CD14-positive monocyte (primary cell): ENCODE measurements at regions not wholly inside any gene's neighbourhood (a gene's known extent, or its start where the extent isn't known, plus 50 kb on each side); places are given as distances from the start of the nearest gene placed in this dataset.

Experiments
- DNase-seq, 3 donors: peaks; one replicate each; pipeline ENCODE4 v3.0.0-alpha.2; 2011 to 2022
- H2AFZ ChIP-seq: 2 replicates; pipeline ENCODE4 v1.6.0; 2012; ENCODE audit warnings: mild to moderate bottlenecking, low read depth, low read length, inconsistent platforms; ENCODE audit not compliant: insufficient read depth, poor library complexity, severe bottlenecking
- H3K27ac ChIP-seq, 2 donors: 1 replicate in 1 of 2; 2 replicates in 1 of 2; pipeline ENCODE4 v1.5.1; 2012 to 2013; ENCODE audit warnings: low read length in 2 of 2, control low read depth in 1 of 2, inconsistent platforms in 1 of 2, low read depth in 1 of 2, mild to moderate bottlenecking in 1 of 2
- H3K27me3 ChIP-seq, 2 donors: one replicate each; pipeline versions ENCODE4 v1.6.0 to v1.6.1; 2011 to 2013; ENCODE audit warnings: low read length in 2 of 2; ENCODE audit not compliant: control insufficient read depth in 2 of 2, insufficient read depth in 2 of 2
- H3K36me3 ChIP-seq, 2 donors: replicated peaks in 1 of 2; 1 replicate in 1 of 2; 2 replicates in 1 of 2; pipeline versions ENCODE4 v1.5.1 to v1.6.1; 2012 to 2013; ENCODE audit warnings: low read length in 2 of 2, control low read depth in 1 of 2, inconsistent platforms in 1 of 2, mild to moderate bottlenecking in 1 of 2; ENCODE audit not compliant: insufficient read depth in 2 of 2, control insufficient read depth in 1 of 2
- H3K4me1 ChIP-seq, 2 donors: 1 replicate in 1 of 2; 2 replicates in 1 of 2; pipeline versions ENCODE4 v1.5.1 to v1.6.1; 2012 to 2013; ENCODE audit warnings: low read length in 2 of 2, control low read depth in 1 of 2, inconsistent platforms in 1 of 2, mild to moderate bottlenecking in 1 of 2, moderate library complexity in 1 of 2; ENCODE audit not compliant: insufficient read depth in 2 of 2, control insufficient read depth in 1 of 2
- H3K4me2 ChIP-seq: replicated peaks from 2 replicates; pipeline ENCODE3; 2012; ENCODE audit warnings: low read length, moderate library complexity, mild to moderate bottlenecking; ENCODE audit not compliant: poor library complexity, severe bottlenecking; ENCODE audit errors: extremely low read depth
- H3K4me3 ChIP-seq, 3 experiments: fragments of 200-600 bp in 1 of 3; sonication (generic) in 1 of 3; replicated peaks in 1 of 3; 1 replicate in 2 of 3; 2 replicates in 1 of 3; pipeline ENCODE4 v1.5.1; 2011 to 2013; ENCODE audit warnings: low read length in 3 of 3, mild to moderate bottlenecking in 3 of 3, control low read depth in 2 of 3, low read depth in 2 of 3, inconsistent platforms in 1 of 3, moderate library complexity in 1 of 3
- H3K79me2 ChIP-seq: 2 replicates; pipeline ENCODE4 v1.6.0; 2012; ENCODE audit warnings: mild to moderate bottlenecking, control low read depth, inconsistent platforms, low read length, moderate library complexity; ENCODE audit not compliant: insufficient read depth
- H3K9ac ChIP-seq: 2 replicates; pipeline ENCODE4 v1.6.0; 2017; ENCODE audit warnings: low read length, mild to moderate bottlenecking; ENCODE audit not compliant: insufficient read depth, poor library complexity, severe bottlenecking
- H3K9me3 ChIP-seq, 2 donors: replicated peaks in 1 of 2; 1 replicate in 1 of 2; 2 replicates in 1 of 2; pipeline versions ENCODE4 v1.5.1 to v1.6.1; 2012 to 2013; ENCODE audit warnings: low read length in 2 of 2, control low read depth in 1 of 2; ENCODE audit not compliant: control insufficient read depth in 1 of 2, insufficient read depth in 1 of 2
- H4K20me1 ChIP-seq: 2 replicates; pipeline ENCODE4 v1.6.0; 2012; ENCODE audit warnings: mild to moderate bottlenecking, low read length, control low read depth, moderate library complexity; ENCODE audit not compliant: insufficient read depth
- H3K27ac Mint-ChIP-seq, 7 donors: one replicate each; pipeline ENCODE4 v1.8.0; 2020; ENCODE audit warnings: mild to moderate bottlenecking in 7 of 7, mixed read lengths in 7 of 7, moderate library complexity in 6 of 7, inconsistent platforms in 2 of 7
- H3K27me3 Mint-ChIP-seq, 3 donors: one replicate each; pipeline ENCODE4 v1.8.0; 2021 to 2022; ENCODE audit warnings: low read depth in 3 of 3, mild to moderate bottlenecking in 3 of 3, mixed read lengths in 3 of 3, moderate library complexity in 3 of 3, inconsistent platforms in 1 of 3
- H3K36me3 Mint-ChIP-seq, 2 donors: one replicate each; pipeline ENCODE4 v1.8.0; 2020; ENCODE audit warnings: mixed read lengths in 2 of 2, inconsistent platforms in 1 of 2, mild to moderate bottlenecking in 1 of 2
- H3K4me1 Mint-ChIP-seq: one replicate; pipeline ENCODE4 v1.8.0; 2020; ENCODE audit warnings: mild to moderate bottlenecking, mixed read lengths
- H3K4me3 Mint-ChIP-seq, 2 donors: one replicate each; pipeline ENCODE4 v1.8.0; 2020; ENCODE audit warnings: mild to moderate bottlenecking in 2 of 2, mixed read lengths in 2 of 2, moderate library complexity in 1 of 2
- H3K9me3 Mint-ChIP-seq, 7 donors: one replicate each; pipeline ENCODE4 v1.8.0; 2020 to 2022; ENCODE audit warnings: mixed read lengths in 7 of 7, mild to moderate bottlenecking in 6 of 7, moderate library complexity in 6 of 7, inconsistent platforms in 2 of 7
- CTCF ChIP-seq: fragments of 200-600 bp; IDR thresholded peaks from one replicate; pipeline ENCODE4 v1.8.0; 2022; ENCODE audit warnings: antibody characterized with exemption, mild to moderate bottlenecking
- WGBS: methylation state at CpG from one replicate; pipeline ENCODE4 v1.1.5; 2013; ENCODE audit warnings: missing lambda C conversion rate; ENCODE audit not compliant: insufficient coverage; 5-methylcytosine and 5-hydroxymethylcytosine counted together
- intact Hi-C, 2 donors: fragments of 100-400 bp; cut with micrococcal nuclease; formaldehyde crosslinking; loops; one replicate each; pipeline versions ENCODE4 v1.15.0 to v1.15.1; 2023

- Histone ChIP-seq H3K9me3 (no peaks in the 10 kb centered on the region), H3K4me3 (no peak overlapping the region), H4K20me1 (no peaks in the 10 kb centered on the region), H3K36me3 (no peaks in the 10 kb centered on the region), H3K4me2 (no peak overlapping the region), H3K79me2 (no peaks in the 10 kb centered on the region), H3K4me1 (no peaks in the 10 kb centered on the region), H2AFZ (no peak overlapping the region), H3K9ac (no peak overlapping the region), H3K27ac (no peak overlapping the region), H3K27me3 (no peaks in the 10 kb centered on the region)
- H3K27ac Mint-ChIP-seq, result no peak overlapping the region
- H3K36me3 Mint-ChIP-seq, result no peaks in the 10 kb centered on the region
- WGBS, result no CpG with 5 or more reads among the region's 3 CpGs
- H3K4me1 Mint-ChIP-seq, result peaks cover 2% of the 10 kb centered on the region
- no peak for TF ChIP-seq CTCF
- DNase-seq, result no peak
- peaks cover 0 to 2% (median 0%) of the 10 kb centered on the region in 7 donors for H3K9me3 Mint-ChIP-seq
- peaks cover 0 to 1% (median 0%) of the 10 kb centered on the region in 3 donors for H3K27me3 Mint-ChIP-seq
- H3K4me3 Mint-ChIP-seq, result no peak overlapping the region
- intact Hi-C loops, result no loop called here
Observed at GRCh38 chr1:61536174-61537108, 188.5 kb downstream of the TM2D1 start.

GRCh38 chr1:61534847-61535246 lies 190.1 kb downstream of the TM2D1 start:
- H3K4me1 Mint-ChIP-seq, result peaks cover 2% of the 10 kb centered on the region
- no CpG with 5 or more reads among the region's 1 CpG for WGBS
- H2AFZ ChIP-seq, result no peak overlapping the region
- no peaks in the 10 kb centered on the region for H3K36me3 Mint-ChIP-seq
- H3K27ac Mint-ChIP-seq, result no peak overlapping the region
- no peaks in the 10 kb centered on the region for H3K27me3 Mint-ChIP-seq
- intact Hi-C loops, result no loop called here
- no peak overlapping the region for H3K9ac ChIP-seq
- no peak overlapping the region for H3K4me3 Mint-ChIP-seq
- no peak for DNase-seq
- no peak overlapping the region for H3K4me2 ChIP-seq
- H3K27ac ChIP-seq, result no peak overlapping the region
- no peaks in the 10 kb centered on the region for H3K79me2 ChIP-seq
- no peaks in the 10 kb centered on the region for H3K9me3 ChIP-seq
- TF ChIP-seq CTCF, result no peak
- H3K9me3 Mint-ChIP-seq, result peaks cover 0 to 2% (median 0%) of the 10 kb centered on the region in 7 donors
- no peaks in the 10 kb centered on the region for H3K27me3 ChIP-seq
- no peaks in the 10 kb centered on the region for H3K36me3 ChIP-seq
- no peak overlapping the region for H3K4me3 ChIP-seq
- no peaks in the 10 kb centered on the region for H3K4me1 ChIP-seq
- no peaks in the 10 kb centered on the region for H4K20me1 ChIP-seq
